A673 (cell line): ENCODE measurements at regions not wholly inside any gene's neighbourhood (a gene's known extent, or its start where the extent isn't known, plus 50 kb on each side); places are given as distances from the start of the nearest gene placed in this dataset.

Source experiments
- EZH2 ChIP-seq: fragments of 200-600 bp; sonication (generic); IDR thresholded peaks from 2 replicates; pipeline ENCODE4 v1.6.1; 2017; ENCODE audit warnings: borderline replicate concordance, low read depth, mild to moderate bottlenecking, mixed read lengths, antibody characterized with exemption, low read length; ENCODE audit not compliant: poor library complexity, severe bottlenecking
- TF ChIP-seq, protein P1 (sequence below): fragments of 300-800, 200-600 bp; sonication (generic); conservative IDR thresholded peaks from 2 replicates; pipeline ENCODE4 v1.5.1; 2017; ENCODE audit warnings: low read depth, mild to moderate bottlenecking, antibody characterized with exemption, low read length, moderate library complexity, mixed read lengths

DNA sequence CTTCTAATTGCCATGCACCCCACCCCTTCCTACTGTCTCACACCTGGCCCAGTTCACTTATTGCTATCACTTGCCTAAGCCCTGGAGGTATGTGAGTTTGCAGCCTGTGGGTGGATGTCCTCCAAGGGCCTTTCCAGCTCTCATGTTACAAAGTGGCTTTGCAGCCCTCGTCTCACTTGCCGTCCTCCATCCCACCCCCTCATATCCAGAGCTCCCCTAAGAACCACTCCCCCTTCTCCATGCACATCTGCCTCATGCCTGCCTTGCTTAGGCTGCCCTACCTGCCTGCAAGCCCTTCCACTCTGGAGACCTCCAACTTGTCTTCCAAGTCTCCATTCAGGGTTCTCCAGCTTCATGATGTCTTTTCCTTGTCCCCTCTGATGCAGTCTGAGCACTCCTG lies 119.4 kb upstream of the NLRP1 start:
- TF ChIP-seq, protein P1, sequence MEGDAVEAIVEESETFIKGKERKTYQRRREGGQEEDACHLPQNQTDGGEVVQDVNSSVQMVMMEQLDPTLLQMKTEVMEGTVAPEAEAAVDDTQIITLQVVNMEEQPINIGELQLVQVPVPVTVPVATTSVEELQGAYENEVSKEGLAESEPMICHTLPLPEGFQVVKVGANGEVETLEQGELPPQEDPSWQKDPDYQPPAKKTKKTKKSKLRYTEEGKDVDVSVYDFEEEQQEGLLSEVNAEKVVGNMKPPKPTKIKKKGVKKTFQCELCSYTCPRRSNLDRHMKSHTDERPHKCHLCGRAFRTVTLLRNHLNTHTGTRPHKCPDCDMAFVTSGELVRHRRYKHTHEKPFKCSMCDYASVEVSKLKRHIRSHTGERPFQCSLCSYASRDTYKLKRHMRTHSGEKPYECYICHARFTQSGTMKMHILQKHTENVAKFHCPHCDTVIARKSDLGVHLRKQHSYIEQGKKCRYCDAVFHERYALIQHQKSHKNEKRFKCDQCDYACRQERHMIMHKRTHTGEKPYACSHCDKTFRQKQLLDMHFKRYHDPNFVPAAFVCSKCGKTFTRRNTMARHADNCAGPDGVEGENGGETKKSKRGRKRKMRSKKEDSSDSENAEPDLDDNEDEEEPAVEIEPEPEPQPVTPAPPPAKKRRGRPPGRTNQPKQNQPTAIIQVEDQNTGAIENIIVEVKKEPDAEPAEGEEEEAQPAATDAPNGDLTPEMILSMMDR: no peak
- TF ChIP-seq EZH2: no peak
